K562 (cell line): ENCODE measurements at regions not wholly inside any gene's neighbourhood (a gene's known extent, or its start where the extent isn't known, plus 50 kb on each side); places are given as distances from the start of the nearest gene placed in this dataset.

ENCODE experiments used
- ARHGAP35 ChIP-seq: fragments of 450-650 bp; IDR thresholded peaks from 2 replicates; pipeline ENCODE4 v1.6.1; 2018; ENCODE audit not compliant: partially characterized antibody
- E2F6 ChIP-seq, 2 experiments: IDR thresholded peaks; 2 replicates each; pipeline ENCODE4 v1.6.1; 2011; ENCODE audit warnings: borderline replicate concordance in 1 of 2, control low read depth in 1 of 2, low read depth in 1 of 2, low read length in 1 of 2, mild to moderate bottlenecking in 1 of 2, mixed read lengths in 1 of 2, moderate library complexity in 1 of 2; ENCODE audit not compliant: insufficient read depth in 1 of 2, insufficient read length in 1 of 2, poor library complexity in 1 of 2, severe bottlenecking in 1 of 2; ENCODE audit errors: extremely low read depth in 1 of 2
- EWSR1 ChIP-seq: fragments of 450-650 bp; IDR thresholded peaks from 2 replicates; pipeline ENCODE4 v1.6.1; 2018; ENCODE audit warnings: borderline replicate concordance, mild to moderate bottlenecking, low read depth, moderate library complexity; ENCODE audit not compliant: partially characterized antibody
- ILK ChIP-seq: fragments of 450-650 bp; IDR thresholded peaks from 2 replicates; pipeline ENCODE4 v1.6.1; 2016; ENCODE audit warnings: missing genetic modification characterization, low read depth, mild to moderate bottlenecking, missing compliant biosample characterization, moderate library complexity, borderline replicate concordance
- MAFG ChIP-seq: fragments of 450-650 bp; conservative IDR thresholded peaks from 2 replicates; pipeline ENCODE4 v1.6.1; 2016; ENCODE audit warnings: missing genetic modification characterization, missing compliant biosample characterization
- MYC ChIP-seq, 2 experiments: fragments of 250-450 bp in 1 of 2; sonication (Bioruptor Pico) in 1 of 2; IDR thresholded peaks; 2 replicates each; pipeline versions ENCODE4 v1.5.1 to v1.6.1; 2012 to 2021; ENCODE audit warnings: low read depth in 2 of 2, borderline replicate concordance in 1 of 2, improper control_type of control experiment in 1 of 2, low read length in 1 of 2, mild to moderate bottlenecking in 1 of 2, moderate library complexity in 1 of 2
- PHF8 ChIP-seq: fragments of 200-600 bp; sonication (generic); IDR thresholded peaks from 2 replicates; pipeline ENCODE4 v1.6.1; 2012; ENCODE audit warnings: mixed run types, mild to moderate bottlenecking, inconsistent platforms, low read length, moderate library complexity, borderline replicate concordance
- PKNOX1 ChIP-seq: fragments of 450-650 bp; IDR thresholded peaks from 2 replicates; pipeline ENCODE4 v1.6.1; 2016
- RBBP5 ChIP-seq: fragments of 200-600 bp; sonication (generic); IDR thresholded peaks from 2 replicates; pipeline ENCODE4 v1.6.1; 2012; ENCODE audit warnings: borderline replicate concordance, mild to moderate bottlenecking, low read length, control low read depth, inconsistent platforms; ENCODE audit not compliant: insufficient read depth, poor library complexity, severe bottlenecking
- TCF3 ChIP-seq: sonication (generic); formaldehyde crosslinking; IDR thresholded peaks from 2 replicates; pipeline ENCODE4 v1.4.0; 2020; ENCODE audit warnings: mild to moderate bottlenecking, missing genetic modification reagents
- TFE3 ChIP-seq: fragments of 450-650 bp; formaldehyde crosslinking; IDR thresholded peaks from 2 replicates; pipeline ENCODE4 v1.4.0; 2020; ENCODE audit warnings: mild to moderate bottlenecking, mixed read lengths
- TGIF2 ChIP-seq: sonication (generic); formaldehyde crosslinking; IDR thresholded peaks from 2 replicates; pipeline ENCODE4 v1.8.1; 2022; ENCODE audit warnings: mild to moderate bottlenecking, missing genetic modification reagents, moderate library complexity
- TRIM24 ChIP-seq, 2 experiments: fragments of 450-650 bp; IDR thresholded peaks; 2 replicates each; pipeline ENCODE4 v1.6.1; 2016
- ZNF41 ChIP-seq: fragments of 250-450 bp; sonication (Bioruptor Pico); conservative IDR thresholded peaks from 2 replicates; pipeline ENCODE4 v1.4.0; 2020; ENCODE audit warnings: mild to moderate bottlenecking
- TF ChIP-seq, protein P1 (sequence below): sonication (generic); IDR thresholded peaks from 2 replicates; pipeline ENCODE4 v1.6.1; 2016
- TF ChIP-seq, protein P2 (sequence below): sonication (generic); formaldehyde crosslinking; IDR thresholded peaks from 2 replicates; pipeline ENCODE4 v1.8.0; 2022; ENCODE audit warnings: mild to moderate bottlenecking, missing genetic modification reagents
- TF ChIP-seq, protein P3 (sequence below): fragments of 450-650 bp; IDR thresholded peaks from 2 replicates; pipeline ENCODE4 v1.6.1; 2014; ENCODE audit warnings: low read depth, mild to moderate bottlenecking, moderate library complexity, borderline replicate concordance

DNA sequence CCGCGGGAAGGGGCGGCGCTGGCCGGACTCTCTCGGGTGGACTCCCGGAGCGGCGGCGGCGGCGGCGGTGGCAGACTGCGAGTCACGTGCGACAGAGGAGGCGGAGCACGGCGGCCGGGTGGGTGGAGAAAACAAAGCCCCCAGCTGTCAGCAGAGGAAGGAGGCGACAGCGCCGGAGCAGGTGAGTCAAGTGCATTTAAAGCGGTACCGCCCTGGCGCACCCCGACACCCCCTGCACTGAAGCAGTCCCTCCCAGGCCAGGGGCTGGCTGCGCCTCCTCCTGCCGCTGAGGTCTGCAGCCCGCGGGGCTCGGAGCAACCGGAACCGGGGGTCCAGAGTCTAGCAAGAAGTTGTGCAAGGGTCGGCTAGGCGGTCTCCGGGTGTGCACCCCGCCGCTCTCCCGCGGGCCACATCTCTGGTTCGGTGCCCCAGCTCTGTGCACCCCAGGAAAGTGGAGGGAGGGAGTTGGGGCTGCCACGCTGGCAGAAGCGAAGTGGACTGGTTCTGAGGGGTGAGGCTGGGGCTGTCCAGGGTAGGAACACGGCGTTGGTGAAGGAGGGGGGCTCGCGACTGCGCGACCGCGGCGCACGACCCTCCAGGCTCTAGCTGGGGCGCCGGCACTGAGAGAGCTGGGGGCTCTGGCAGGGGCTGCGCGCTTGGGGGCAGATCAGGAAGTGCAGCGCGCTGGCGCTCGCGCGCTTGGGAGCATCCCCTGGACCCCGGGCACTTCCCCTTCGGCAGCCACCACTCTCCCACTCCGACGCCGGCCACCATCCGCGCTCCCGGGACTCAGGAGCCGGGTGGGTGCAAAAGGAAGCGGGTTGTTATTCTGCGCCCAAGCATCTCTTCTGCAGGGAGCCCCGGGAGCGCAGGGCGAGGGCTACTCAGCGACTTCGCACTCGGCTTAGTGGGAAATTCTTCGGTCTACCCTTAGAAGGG, 64.0 kb upstream of the MAPRE2 start (continued):
- TF ChIP-seq, protein P1, sequence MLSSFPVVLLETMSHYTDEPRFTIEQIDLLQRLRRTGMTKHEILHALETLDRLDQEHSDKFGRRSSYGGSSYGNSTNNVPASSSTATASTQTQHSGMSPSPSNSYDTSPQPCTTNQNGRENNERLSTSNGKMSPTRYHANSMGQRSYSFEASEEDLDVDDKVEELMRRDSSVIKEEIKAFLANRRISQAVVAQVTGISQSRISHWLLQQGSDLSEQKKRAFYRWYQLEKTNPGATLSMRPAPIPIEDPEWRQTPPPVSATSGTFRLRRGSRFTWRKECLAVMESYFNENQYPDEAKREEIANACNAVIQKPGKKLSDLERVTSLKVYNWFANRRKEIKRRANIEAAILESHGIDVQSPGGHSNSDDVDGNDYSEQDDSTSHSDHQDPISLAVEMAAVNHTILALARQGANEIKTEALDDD: no peak
- 0 out of 2 replicates have a peak, but pooled peaks have one; percentile 18 for TF ChIP-seq TCF3
- no peak for TF ChIP-seq ZNF41 (CRISPR knock-in tag)
- TF ChIP-seq ILK: no peak
- TF ChIP-seq MAFG (tag): no peak
- TF ChIP-seq EWSR1: no peak
- TF ChIP-seq, protein P2, sequence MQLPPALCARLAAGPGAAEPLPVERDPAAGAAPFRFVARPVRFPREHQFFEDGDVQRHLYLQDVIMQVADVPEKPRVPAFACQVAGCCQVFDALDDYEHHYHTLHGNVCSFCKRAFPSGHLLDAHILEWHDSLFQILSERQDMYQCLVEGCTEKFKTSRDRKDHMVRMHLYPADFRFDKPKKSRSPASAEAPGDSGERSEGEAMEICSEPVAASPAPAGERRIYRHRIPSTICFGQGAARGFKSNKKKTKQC (CRISPR knock-in tag): 0 out of 2 replicates have a peak, but pooled peaks have one; percentile 37
- no peak for TF ChIP-seq ARHGAP35
- peak; percentile 83 for TF ChIP-seq TFE3
- peak in 1 of 2 experiments; percentile 50 for TF ChIP-seq E2F6 (IDR thresholded peaks at IDR 0.05; ENCODE audit: borderline replicate concordance in 1 of 2, extremely low read depth in 1 of 2, insufficient read depth in 1 of 2, insufficient read length in 1 of 2, low read depth in 1 of 2, low read length in 1 of 2, poor library complexity in 1 of 2, severe bottlenecking in 1 of 2)
- peak; percentile 33; the same call in 1 of the 2 replicates for TF ChIP-seq PKNOX1
- 0 out of 2 replicates have a peak, but pooled peaks have one; percentile 10 for TF ChIP-seq MYC (IDR thresholded peaks at IDR 0.05; ENCODE audit: low read depth, low read length)
- no peak for TF ChIP-seq MYC (CRISPR knock-in tag; IDR thresholded peaks at IDR 0.05; ENCODE audit: borderline replicate concordance, low read depth)
- peak; percentile 44 for TF ChIP-seq RBBP5
- TF ChIP-seq TRIM24 (IDR thresholded peaks at IDR 0.05): no peak
- TF ChIP-seq, protein P3, sequence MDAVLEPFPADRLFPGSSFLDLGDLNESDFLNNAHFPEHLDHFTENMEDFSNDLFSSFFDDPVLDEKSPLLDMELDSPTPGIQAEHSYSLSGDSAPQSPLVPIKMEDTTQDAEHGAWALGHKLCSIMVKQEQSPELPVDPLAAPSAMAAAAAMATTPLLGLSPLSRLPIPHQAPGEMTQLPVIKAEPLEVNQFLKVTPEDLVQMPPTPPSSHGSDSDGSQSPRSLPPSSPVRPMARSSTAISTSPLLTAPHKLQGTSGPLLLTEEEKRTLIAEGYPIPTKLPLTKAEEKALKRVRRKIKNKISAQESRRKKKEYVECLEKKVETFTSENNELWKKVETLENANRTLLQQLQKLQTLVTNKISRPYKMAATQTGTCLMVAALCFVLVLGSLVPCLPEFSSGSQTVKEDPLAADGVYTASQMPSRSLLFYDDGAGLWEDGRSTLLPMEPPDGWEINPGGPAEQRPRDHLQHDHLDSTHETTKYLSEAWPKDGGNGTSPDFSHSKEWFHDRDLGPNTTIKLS: peak; percentile 27; the same call in 1 of the 2 replicates
- peak; percentile 41; the same call in 1 of the 2 replicates for TF ChIP-seq TGIF2
- peak; percentile 23; the same call in 1 of the 2 replicates for TF ChIP-seq PHF8
